Ishikawa (cell line): ENCODE measurements at regions not wholly inside any gene's neighbourhood (a gene's known extent, or its start where the extent isn't known, plus 50 kb on each side); places are given as distances from the start of the nearest gene placed in this dataset.

ENCODE experiments used
- CEBPB ChIP-seq: IDR thresholded peaks from 2 replicates; pipeline ENCODE4 v1.6.1; 2012
- CREB1 ChIP-seq: IDR thresholded peaks from 2 replicates; pipeline ENCODE4 v1.6.1; 2012; ENCODE audit warnings: low read depth
- EGR1 ChIP-seq: IDR thresholded peaks from 2 replicates; pipeline ENCODE4 v1.6.1; 2012
- EP300 ChIP-seq: IDR thresholded peaks from 2 replicates; pipeline ENCODE4 v1.6.1; 2012; ENCODE audit warnings: borderline replicate concordance
- FOXM1 ChIP-seq: IDR thresholded peaks from 2 replicates; pipeline ENCODE4 v1.6.1; 2012; ENCODE audit warnings: low read depth, borderline replicate concordance
- NFIC ChIP-seq: IDR thresholded peaks from 2 replicates; pipeline ENCODE4 v1.6.1; 2012
- RAD21 ChIP-seq: IDR thresholded peaks from 2 replicates; pipeline ENCODE4 v1.6.1; 2012; ENCODE audit warnings: low read depth
- TAF1 ChIP-seq: IDR thresholded peaks from 2 replicates; pipeline ENCODE4 v1.6.1; 2012; ENCODE audit warnings: low read depth, mild to moderate bottlenecking
- TCF12 ChIP-seq: IDR thresholded peaks from 2 replicates; pipeline ENCODE4 v1.6.1; 2012; ENCODE audit warnings: low read depth
- TEAD4 ChIP-seq: IDR thresholded peaks from 2 replicates; pipeline ENCODE4 v1.6.1; 2012
- YY1 ChIP-seq: IDR thresholded peaks from 2 replicates; pipeline ENCODE4 v1.6.1; 2012; ENCODE audit warnings: low read depth
- ZBTB7A ChIP-seq: IDR thresholded peaks from 2 replicates; pipeline ENCODE4 v1.6.1; 2012; ENCODE audit warnings: low read depth
- TF ChIP-seq, protein P1 (sequence below): IDR thresholded peaks from 2 replicates; pipeline ENCODE4 v1.6.1; 2012
- TF ChIP-seq, protein P2 (sequence below): IDR thresholded peaks from 2 replicates; pipeline ENCODE4 v1.6.1; 2012
- TF ChIP-seq, protein P3 (sequence below): IDR thresholded peaks from 2 replicates; pipeline ENCODE4 v1.6.1; 2012; ENCODE audit warnings: low read depth, mild to moderate bottlenecking

DNA sequence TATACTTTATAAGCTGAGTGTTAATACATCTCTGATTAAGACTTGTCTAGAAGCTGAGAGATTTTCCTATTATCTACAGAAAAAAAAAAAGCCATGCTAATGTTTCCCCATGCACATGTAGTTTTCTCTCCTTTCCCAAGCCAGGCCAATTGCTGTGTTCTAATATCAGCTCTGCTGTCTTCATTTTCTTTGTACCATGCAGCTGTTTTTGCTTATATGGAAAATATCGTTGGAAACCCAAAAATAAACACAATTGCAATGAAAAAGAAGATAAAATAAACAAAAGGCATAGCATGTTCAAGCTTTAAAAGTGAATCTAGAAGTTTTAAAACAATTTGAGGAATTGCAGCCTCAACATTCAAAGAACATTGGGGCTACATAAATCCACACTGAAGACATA, 817.4 kb upstream of the ACVR2A start:
- no peak for TF ChIP-seq CEBPB
- TF ChIP-seq, protein P1, sequence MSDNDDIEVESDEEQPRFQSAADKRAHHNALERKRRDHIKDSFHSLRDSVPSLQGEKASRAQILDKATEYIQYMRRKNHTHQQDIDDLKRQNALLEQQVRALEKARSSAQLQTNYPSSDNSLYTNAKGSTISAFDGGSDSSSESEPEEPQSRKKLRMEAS, result no peak
- TF ChIP-seq TEAD4, result no peak
- no peak for TF ChIP-seq RAD21
- TF ChIP-seq, protein P2, sequence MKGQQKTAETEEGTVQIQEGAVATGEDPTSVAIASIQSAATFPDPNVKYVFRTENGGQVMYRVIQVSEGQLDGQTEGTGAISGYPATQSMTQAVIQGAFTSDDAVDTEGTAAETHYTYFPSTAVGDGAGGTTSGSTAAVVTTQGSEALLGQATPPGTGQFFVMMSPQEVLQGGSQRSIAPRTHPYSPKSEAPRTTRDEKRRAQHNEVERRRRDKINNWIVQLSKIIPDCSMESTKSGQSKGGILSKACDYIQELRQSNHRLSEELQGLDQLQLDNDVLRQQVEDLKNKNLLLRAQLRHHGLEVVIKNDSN, result no peak
- TF ChIP-seq EP300, result no peak
- no peak for TF ChIP-seq CREB1
- no peak for TF ChIP-seq FOXM1

DNA sequence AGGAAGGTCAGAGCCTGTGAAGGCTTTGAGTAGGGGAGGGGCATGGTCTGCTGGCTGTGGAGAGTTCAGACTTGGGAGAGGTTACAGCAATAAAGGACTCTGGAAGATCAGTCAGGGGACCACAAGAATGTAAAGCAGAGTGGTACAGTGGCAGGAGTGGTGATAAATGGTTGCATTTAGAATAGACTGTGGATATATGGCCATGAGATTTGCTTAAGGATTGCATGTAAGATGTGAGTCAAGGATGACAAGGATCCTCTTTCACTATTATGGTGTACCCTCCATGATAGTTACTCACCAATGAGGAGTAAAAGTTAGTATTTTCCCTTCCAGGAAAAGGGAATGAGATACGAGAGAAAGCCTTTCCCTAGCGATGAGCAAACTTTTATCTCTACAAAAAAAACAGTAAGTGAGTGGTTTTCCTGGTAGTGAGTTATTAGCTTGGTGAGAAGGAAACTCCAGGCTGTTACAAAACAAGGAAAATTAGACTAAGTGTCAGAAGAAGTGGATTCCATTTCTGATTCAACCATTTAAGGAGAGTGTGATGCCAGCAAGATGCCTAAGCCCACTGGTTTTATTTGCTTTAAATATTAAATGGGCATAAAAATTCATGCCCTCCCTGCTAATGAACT, 818.0 kb upstream of the ACVR2A start:
- no peak for TF ChIP-seq TAF1
- TF ChIP-seq FOXM1, result no peak
- TF ChIP-seq EP300, result no peak
- no peak for TF ChIP-seq CEBPB
- TF ChIP-seq CREB1, result no peak
- TF ChIP-seq, protein P2, result no peak
- no peak for TF ChIP-seq TCF12
- TF ChIP-seq YY1, result no peak
- TF ChIP-seq, protein P1, result no peak
- TF ChIP-seq NFIC, result no peak
- TF ChIP-seq, protein P3, sequence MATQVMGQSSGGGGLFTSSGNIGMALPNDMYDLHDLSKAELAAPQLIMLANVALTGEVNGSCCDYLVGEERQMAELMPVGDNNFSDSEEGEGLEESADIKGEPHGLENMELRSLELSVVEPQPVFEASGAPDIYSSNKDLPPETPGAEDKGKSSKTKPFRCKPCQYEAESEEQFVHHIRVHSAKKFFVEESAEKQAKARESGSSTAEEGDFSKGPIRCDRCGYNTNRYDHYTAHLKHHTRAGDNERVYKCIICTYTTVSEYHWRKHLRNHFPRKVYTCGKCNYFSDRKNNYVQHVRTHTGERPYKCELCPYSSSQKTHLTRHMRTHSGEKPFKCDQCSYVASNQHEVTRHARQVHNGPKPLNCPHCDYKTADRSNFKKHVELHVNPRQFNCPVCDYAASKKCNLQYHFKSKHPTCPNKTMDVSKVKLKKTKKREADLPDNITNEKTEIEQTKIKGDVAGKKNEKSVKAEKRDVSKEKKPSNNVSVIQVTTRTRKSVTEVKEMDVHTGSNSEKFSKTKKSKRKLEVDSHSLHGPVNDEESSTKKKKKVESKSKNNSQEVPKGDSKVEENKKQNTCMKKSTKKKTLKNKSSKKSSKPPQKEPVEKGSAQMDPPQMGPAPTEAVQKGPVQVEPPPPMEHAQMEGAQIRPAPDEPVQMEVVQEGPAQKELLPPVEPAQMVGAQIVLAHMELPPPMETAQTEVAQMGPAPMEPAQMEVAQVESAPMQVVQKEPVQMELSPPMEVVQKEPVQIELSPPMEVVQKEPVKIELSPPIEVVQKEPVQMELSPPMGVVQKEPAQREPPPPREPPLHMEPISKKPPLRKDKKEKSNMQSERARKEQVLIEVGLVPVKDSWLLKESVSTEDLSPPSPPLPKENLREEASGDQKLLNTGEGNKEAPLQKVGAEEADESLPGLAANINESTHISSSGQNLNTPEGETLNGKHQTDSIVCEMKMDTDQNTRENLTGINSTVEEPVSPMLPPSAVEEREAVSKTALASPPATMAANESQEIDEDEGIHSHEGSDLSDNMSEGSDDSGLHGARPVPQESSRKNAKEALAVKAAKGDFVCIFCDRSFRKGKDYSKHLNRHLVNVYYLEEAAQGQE, result no peak
- TF ChIP-seq EGR1, result no peak
- no peak for TF ChIP-seq ZBTB7A
- no peak for TF ChIP-seq TEAD4
- no peak for TF ChIP-seq RAD21

DNA sequence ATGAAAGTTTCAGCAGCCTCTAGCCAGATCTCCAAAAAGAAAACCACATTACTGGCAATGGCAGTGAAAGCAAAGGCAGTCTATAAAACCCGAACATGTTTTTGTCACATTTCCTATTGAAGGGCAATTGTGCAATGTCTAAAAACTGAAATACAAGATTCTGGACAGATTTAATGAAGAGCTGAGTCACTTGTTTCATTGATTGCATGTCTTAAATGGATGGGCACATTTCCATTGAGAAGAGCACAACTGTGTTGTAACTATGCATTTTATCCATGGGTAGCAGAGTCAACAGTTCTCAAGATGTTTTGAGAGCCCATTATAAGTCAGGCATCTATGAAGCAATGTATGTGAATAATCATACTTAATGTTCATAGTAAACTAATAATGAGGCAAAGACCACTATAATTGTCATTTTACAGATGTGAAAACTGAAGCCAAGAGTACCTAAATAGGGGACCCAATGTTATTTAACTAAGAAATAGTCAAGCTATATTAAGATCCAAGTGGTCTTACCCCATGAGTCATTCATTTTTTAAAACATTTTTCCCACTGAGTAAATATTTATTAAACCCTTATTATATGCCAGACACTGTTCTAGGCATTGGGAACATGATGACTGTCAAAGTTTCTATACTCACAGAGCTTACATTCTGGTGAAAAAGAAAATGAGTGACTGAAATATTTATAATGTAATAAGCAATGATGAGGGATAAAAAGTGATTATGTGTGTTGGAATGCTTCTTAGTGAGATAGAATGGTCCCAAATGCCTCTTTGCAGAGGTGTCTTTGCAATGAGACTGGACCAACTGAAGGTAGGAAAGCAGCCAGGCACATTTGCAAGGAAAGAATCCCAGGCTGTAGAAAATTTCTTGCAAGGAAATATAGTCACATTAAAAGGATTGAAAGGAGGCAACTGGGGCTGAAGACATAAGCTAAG, 818.9 kb upstream of the ACVR2A start:
- TF ChIP-seq TCF12 (no peak), RAD21 (no peak), TEAD4 (no peak), YY1 (no peak), FOXM1 (no peak), NFIC (no peak), TAF1 (no peak), EP300 (no peak)
- TF ChIP-seq, protein P1, result no peak
- TF ChIP-seq, protein P3, result no peak

DNA sequence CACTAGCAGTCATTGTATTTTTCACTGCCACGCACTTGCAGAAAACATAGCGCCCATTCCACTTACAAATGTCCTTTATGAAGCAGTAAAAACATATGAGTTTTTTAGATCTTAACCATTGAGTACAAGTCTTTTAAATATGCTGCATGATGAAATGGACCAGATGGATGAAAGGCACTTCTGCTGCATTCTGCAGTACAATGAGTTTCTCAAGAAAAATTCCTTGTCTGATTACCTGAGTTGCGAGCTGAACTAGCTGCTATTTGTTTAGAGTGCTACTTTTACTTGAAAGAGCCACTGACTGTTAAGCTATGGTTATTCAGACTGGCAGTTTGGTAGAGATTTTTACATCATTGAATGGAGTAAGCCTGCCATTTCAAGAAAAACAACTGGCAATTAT, 825.5 kb upstream of the ACVR2A start:
- TF ChIP-seq, protein P2, result no peak
- TF ChIP-seq NFIC (no peak), CEBPB (no peak), FOXM1 (no peak), TAF1 (no peak), CREB1 (no peak), TEAD4 (no peak), EP300 (no peak), RAD21 (no peak), TCF12 (no peak), YY1 (no peak), EGR1 (no peak), ZBTB7A (no peak)
- TF ChIP-seq, protein P1, result no peak
- TF ChIP-seq, protein P3, result no peak
